HEK293 (cell line): ENCODE measurements at regions not wholly inside any gene's neighbourhood (a gene's known extent, or its start where the extent isn't known, plus 50 kb on each side); places are given as distances from the start of the nearest gene placed in this dataset.

Experiments
- BCL6B ChIP-seq: fragments of 450-650 bp; formaldehyde crosslinking; IDR thresholded peaks from 2 replicates; pipeline ENCODE4 v1.5.1; 2017; ENCODE audit warnings: missing biosample characterization, missing genetic modification characterization
- CTCF ChIP-seq: fragments of 450-650 bp; formaldehyde crosslinking; IDR thresholded peaks from 2 replicates; pipeline ENCODE4 v1.5.1; 2016; ENCODE audit warnings: missing biosample characterization, missing genetic modification characterization
- RBAK ChIP-seq: fragments of 450-650 bp; formaldehyde crosslinking; IDR thresholded peaks from 2 replicates; pipeline ENCODE4 v1.5.1; 2016; ENCODE audit warnings: missing biosample characterization, missing genetic modification characterization
- REST ChIP-seq: fragments of 450-650 bp; formaldehyde crosslinking; IDR thresholded peaks from 2 replicates; pipeline ENCODE4 v1.5.1; 2016; ENCODE audit warnings: missing biosample characterization, missing genetic modification characterization
- TSHZ1 ChIP-seq: fragments of 450-650 bp; formaldehyde crosslinking; IDR thresholded peaks from 2 replicates; pipeline ENCODE4 v1.5.1; 2016; ENCODE audit warnings: missing biosample characterization, missing genetic modification characterization, borderline replicate concordance
- YY1 ChIP-seq: fragments of 450-650 bp; formaldehyde crosslinking; IDR thresholded peaks from 2 replicates; pipeline ENCODE4 v1.5.1; 2018; ENCODE audit warnings: missing biosample characterization, missing genetic modification characterization
- ZBTB7A ChIP-seq: fragments of 450-650 bp; formaldehyde crosslinking; IDR thresholded peaks from 2 replicates; pipeline ENCODE4 v1.5.1; 2016; ENCODE audit warnings: low read depth, missing biosample characterization, missing genetic modification characterization
- ZNF2 ChIP-seq: fragments of 450-650 bp; formaldehyde crosslinking; IDR thresholded peaks from 2 replicates; pipeline ENCODE4 v1.5.1; 2016; ENCODE audit warnings: missing biosample characterization, missing genetic modification characterization
- ZNF24 ChIP-seq: fragments of 450-650 bp; formaldehyde crosslinking; IDR thresholded peaks from 2 replicates; pipeline ENCODE4 v1.5.1; 2016; ENCODE audit warnings: missing biosample characterization, missing genetic modification characterization
- ZNF391 ChIP-seq: fragments of 450-650 bp; formaldehyde crosslinking; IDR thresholded peaks from 2 replicates; pipeline ENCODE4 v1.5.1; 2016; ENCODE audit warnings: low read depth, missing biosample characterization, missing genetic modification characterization, borderline replicate concordance
- ZNF530 ChIP-seq: fragments of 450-650 bp; formaldehyde crosslinking; IDR thresholded peaks from 2 replicates; pipeline ENCODE4 v1.5.1; 2016; ENCODE audit warnings: low read depth, missing biosample characterization, missing genetic modification characterization
- ZNF660 ChIP-seq: fragments of 450-650 bp; IDR thresholded peaks from 2 replicates; pipeline ENCODE4 v1.5.1; 2018; ENCODE audit warnings: missing biosample characterization, mild to moderate bottlenecking, missing genetic modification characterization
- ZNF670 ChIP-seq: fragments of 450-650 bp; formaldehyde crosslinking; IDR thresholded peaks from 2 replicates; pipeline ENCODE4 v1.5.1; 2016; ENCODE audit warnings: missing biosample characterization, missing genetic modification characterization, low read depth
- ZSCAN18 ChIP-seq: fragments of 450-650 bp; formaldehyde crosslinking; IDR thresholded peaks from 2 replicates; pipeline ENCODE4 v1.5.1; 2016; ENCODE audit warnings: missing biosample characterization, missing genetic modification characterization

GRCh38 chr5:117788596-117788995 is 1199.8 kb downstream of the DTWD2 start:
- TF ChIP-seq BCL6B (no peak), ZNF660 (tag by site-specific recombination) (no peak), ZNF24 (tag by site-specific recombination) (no peak), ZSCAN18 (tag by site-specific recombination) (no peak), REST (tag by site-specific recombination) (no peak), RBAK (tag by site-specific recombination) (no peak), CTCF (tag by site-specific recombination) (no peak), ZNF391 (tag by site-specific recombination) (no peak), ZBTB7A (tag by site-specific recombination) (no peak), TSHZ1 (tag by site-specific recombination) (no peak), ZNF530 (no peak), YY1 (tag by site-specific recombination) (no peak), ZNF670 (no peak), ZNF2 (tag by site-specific recombination) (no peak)
